Upper lobe of right lung (tissue), 1 donor: ENCODE measurements at regions not wholly inside any gene's neighbourhood (a gene's known extent, or its start where the extent isn't known, plus 50 kb on each side); places are given as distances from the start of the nearest gene placed in this dataset.

Experiments used
- ATAC-seq: fragments of 200-7000 bp; cut with Tn5 transposase; one replicate; pipeline ENCODE4 v1.9.1; 2020; ENCODE audit warnings: mild to moderate bottlenecking, moderate library complexity
- DNase-seq: peaks from one replicate; pipeline ENCODE4 v3.0.0-alpha.2; 2020
- H3K27ac ChIP-seq: fragments of 200-600 bp; one replicate; pipeline ENCODE4 v1.8.0; 2022
- H3K27me3 ChIP-seq: fragments of 200-600 bp; one replicate; pipeline ENCODE4 v1.8.0; 2022; ENCODE audit warnings: mild to moderate bottlenecking
- H3K36me3 ChIP-seq: fragments of 200-600 bp; one replicate; pipeline ENCODE4 v1.8.0; 2022
- H3K4me1 ChIP-seq: fragments of 200-600 bp; one replicate; pipeline ENCODE4 v1.8.0; 2022
- H3K4me3 ChIP-seq: fragments of 200-600 bp; one replicate; pipeline ENCODE4 v1.8.0; 2022; ENCODE audit warnings: mild to moderate bottlenecking
- H3K9me3 ChIP-seq: fragments of 200-600 bp; one replicate; pipeline ENCODE4 v1.8.0; 2022
- CTCF ChIP-seq: fragments of 200-600 bp; IDR thresholded peaks from one replicate; pipeline ENCODE4 v1.8.0; 2022; ENCODE audit warnings: antibody characterized with exemption
- intact Hi-C: fragments of 100-400 bp; cut with DNase I; formaldehyde crosslinking; loops from one replicate; pipeline ENCODE4 v1.11.0; 2022
- donor health status: DM: no; HTN: yes; CAD: no; lungs with severe emphysema.

GRCh38 chr13:30850204-30850866, 55.7 kb upstream of the MEDAG start:
- no peak for TF ChIP-seq CTCF
- H3K4me3 ChIP-seq = no peak overlapping the region
- H3K27ac ChIP-seq = no peak overlapping the region
- H3K4me1 ChIP-seq = peaks cover 7% of the 10 kb centered on the region
- no peaks in the 10 kb centered on the region for H3K36me3 ChIP-seq
- H3K27me3 ChIP-seq = no peaks in the 10 kb centered on the region
- no peak for DNase-seq
- intact Hi-C loops = no loop called here
- H3K9me3 ChIP-seq = no peaks in the 10 kb centered on the region
- ATAC-seq = no peak

GRCh38 chr13:30850867-30851211, 55.2 kb upstream of the MEDAG start:
- intact Hi-C loops = no loop called here
- H3K27me3 ChIP-seq = no peaks in the 10 kb centered on the region
- peaks cover 6% of the 10 kb centered on the region for H3K4me1 ChIP-seq
- H3K36me3 ChIP-seq = no peaks in the 10 kb centered on the region
- H3K27ac ChIP-seq = no peak overlapping the region
- no peak for TF ChIP-seq CTCF
- no peak for DNase-seq
- H3K4me3 ChIP-seq = no peak overlapping the region
- no peaks in the 10 kb centered on the region for H3K9me3 ChIP-seq
- ATAC-seq = no peak

GRCh38 chr13:30851697-30852096, 54.4 kb upstream of the MEDAG start:
- ATAC-seq (no peak), DNase-seq (no peak)
- Histone ChIP-seq H3K4me1 (peaks cover 5% of the 10 kb centered on the region), H3K27me3 (no peaks in the 10 kb centered on the region), H3K27ac (no peak overlapping the region), H3K4me3 (no peak overlapping the region), H3K9me3 (no peaks in the 10 kb centered on the region), H3K36me3 (no peaks in the 10 kb centered on the region)
- TF ChIP-seq CTCF = no peak
- intact Hi-C loops = no loop called here

GRCh38 chr13:30855569-30855968, 50.5 kb upstream of the MEDAG start:
- peaks cover 5% of the 10 kb centered on the region for H3K4me1 ChIP-seq

GRCh38 chr13:30856005-30856790, 49.9 kb upstream of the MEDAG start:
- H3K4me1 ChIP-seq = peaks cover 5% of the 10 kb centered on the region
- no peak for ATAC-seq
- no peaks in the 10 kb centered on the region for H3K27me3 ChIP-seq
- no peak overlapping the region for H3K4me3 ChIP-seq
- TF ChIP-seq CTCF = no peak
- no peaks in the 10 kb centered on the region for H3K36me3 ChIP-seq
- DNase-seq = no peak
- no peaks in the 10 kb centered on the region for H3K9me3 ChIP-seq
- no peak overlapping the region for H3K27ac ChIP-seq
- intact Hi-C loops = no loop called here

More at GRCh38 chr13:30855569-30855968, 50.5 kb upstream of the MEDAG start:
- no peaks in the 10 kb centered on the region for H3K27me3 ChIP-seq
- ATAC-seq (no peak), DNase-seq (no peak)
- TF ChIP-seq CTCF = no peak
- H3K27ac ChIP-seq = no peak overlapping the region
- H3K9me3 ChIP-seq = no peaks in the 10 kb centered on the region
- intact Hi-C loops = no loop called here
- no peaks in the 10 kb centered on the region for H3K36me3 ChIP-seq
- no peak overlapping the region for H3K4me3 ChIP-seq
